BLaER1 (cell line): ENCODE measurements at regions not wholly inside any gene's neighbourhood (a gene's known extent, or its start where the extent isn't known, plus 50 kb on each side); places are given as distances from the start of the nearest gene placed in this dataset.
A peak's percentile ranks its signal among the peaks of the same experiment; 100 is the strongest.

ENCODE experiments used
- H3K27ac ChIP-seq: shearing (Covaris generic); formaldehyde crosslinking; 2 replicates; pipeline ENCODE4 v1.8.1; 2022
- H3K27me3 ChIP-seq: shearing (Covaris generic); formaldehyde crosslinking; 2 replicates; pipeline ENCODE4 v1.8.1; 2022
- H3K36me3 ChIP-seq: shearing (Covaris generic); formaldehyde crosslinking; 2 replicates; pipeline ENCODE4 v1.8.1; 2022
- H3K4me1 ChIP-seq: shearing (Covaris generic); formaldehyde crosslinking; 2 replicates; pipeline ENCODE4 v1.8.1; 2022
- H3K4me2 ChIP-seq: shearing (Covaris generic); formaldehyde crosslinking; 2 replicates; pipeline ENCODE4 v1.8.1; 2022
- H3K4me3 ChIP-seq: shearing (Covaris generic); formaldehyde crosslinking; 2 replicates; pipeline ENCODE4 v1.8.1; 2022
- H3K9ac ChIP-seq: shearing (Covaris generic); formaldehyde crosslinking; 2 replicates; pipeline ENCODE4 v1.8.1; 2022
- H3K9me3 ChIP-seq: shearing (Covaris generic); formaldehyde crosslinking; 2 replicates; pipeline ENCODE4 v1.8.1; 2022
- H4K20me1 ChIP-seq: shearing (Covaris generic); formaldehyde crosslinking; 2 replicates; pipeline ENCODE4 v1.8.1; 2022
- Cebpa-rat ChIP-seq: shearing (Covaris generic); IDR thresholded peaks from 2 replicates; pipeline ENCODE4 v1.8.1; 2022

DNA sequence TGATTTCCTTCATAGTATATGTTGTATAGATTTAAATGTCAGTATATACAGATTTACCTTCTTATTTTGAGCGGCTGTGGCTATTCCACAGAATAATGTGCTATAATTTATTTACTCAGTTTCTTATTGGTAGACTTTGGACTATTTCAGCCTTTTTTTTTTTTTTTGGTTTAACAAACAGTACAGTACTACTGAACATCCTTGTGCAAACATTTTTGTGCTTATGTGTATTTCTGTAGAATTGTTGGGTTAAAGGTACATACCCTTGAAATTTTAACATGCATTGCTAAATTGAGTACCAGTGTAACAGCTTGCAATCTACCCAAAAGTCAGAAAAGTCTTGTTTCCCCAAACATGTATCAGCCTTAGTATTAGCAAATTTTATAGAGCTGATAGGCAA lies 68.8 kb downstream of the HHEX start:
- Histone ChIP-seq H3K4me2 (no peak overlapping the region), H3K9me3 (no peaks in the 10 kb centered on the region), H4K20me1 (no peaks in the 10 kb centered on the region), H3K9ac (no peak overlapping the region), H3K4me1 (peaks cover 45% of the 10 kb centered on the region), H3K27me3 (no peaks in the 10 kb centered on the region), H3K27ac (no peak overlapping the region), H3K36me3 (no peaks in the 10 kb centered on the region), H3K4me3 (no peak overlapping the region)
- TF ChIP-seq Cebpa-rat: no peak

- Histone ChIP-seq H3K4me2 (peak overlapping the region; percentile 6; the same call in 1 of the 2 replicates), H3K9me3 (no peaks in the 10 kb centered on the region), H3K4me3 (no peak overlapping the region), H4K20me1 (no peaks in the 10 kb centered on the region), H3K27me3 (no peaks in the 10 kb centered on the region), H3K27ac (no peak overlapping the region), H3K36me3 (no peaks in the 10 kb centered on the region), H3K4me1 (peaks cover 38% of the 10 kb centered on the region), H3K9ac (no peak overlapping the region)
- no peak for TF ChIP-seq Cebpa-rat
These were observed 70.9 kb downstream of the HHEX start for GRCh38 chr10:92760609-92761008.

- no peak for TF ChIP-seq Cebpa-rat
- Histone ChIP-seq H3K9me3 (no peaks in the 10 kb centered on the region), H3K4me2 (no peak overlapping the region), H3K4me1 (peaks cover 28% of the 10 kb centered on the region), H3K36me3 (no peaks in the 10 kb centered on the region), H3K27me3 (no peaks in the 10 kb centered on the region), H3K9ac (no peak overlapping the region), H3K27ac (no peak overlapping the region), H4K20me1 (no peaks in the 10 kb centered on the region), H3K4me3 (no peak overlapping the region)
These were observed 71.8 kb downstream of the HHEX start for GRCh38 chr10:92761571-92761970.

GRCh38 chr10:92763634-92764155 lies 73.9 kb downstream of the HHEX start:
- H3K27me3 ChIP-seq: no peaks in the 10 kb centered on the region
- no peak overlapping the region for H3K9ac ChIP-seq
- no peaks in the 10 kb centered on the region for H4K20me1 ChIP-seq
- no peak overlapping the region for H3K4me2 ChIP-seq
- H3K4me3 ChIP-seq: no peak overlapping the region
- no peak overlapping the region for H3K27ac ChIP-seq
- peaks cover 20% of the 10 kb centered on the region for H3K9me3 ChIP-seq
- H3K4me1 ChIP-seq: peaks cover 10% of the 10 kb centered on the region; the same call in 1 of the 2 replicates
- TF ChIP-seq Cebpa-rat: no peak
- H3K36me3 ChIP-seq: no peaks in the 10 kb centered on the region

- no peak for TF ChIP-seq Cebpa-rat
- no peak overlapping the region for H3K27ac ChIP-seq
- peaks cover 20% of the 10 kb centered on the region for H3K9me3 ChIP-seq
- no peaks in the 10 kb centered on the region for H3K27me3 ChIP-seq
- H4K20me1 ChIP-seq: no peaks in the 10 kb centered on the region
- no peak overlapping the region for H3K4me3 ChIP-seq
- H3K4me1 ChIP-seq: no peaks in the 10 kb centered on the region
- H3K36me3 ChIP-seq: no peaks in the 10 kb centered on the region
- H3K4me2 ChIP-seq: no peak overlapping the region
- H3K9ac ChIP-seq: no peak overlapping the region
These were observed 76.7 kb downstream of the HHEX start for GRCh38 chr10:92766451-92766850.

DNA sequence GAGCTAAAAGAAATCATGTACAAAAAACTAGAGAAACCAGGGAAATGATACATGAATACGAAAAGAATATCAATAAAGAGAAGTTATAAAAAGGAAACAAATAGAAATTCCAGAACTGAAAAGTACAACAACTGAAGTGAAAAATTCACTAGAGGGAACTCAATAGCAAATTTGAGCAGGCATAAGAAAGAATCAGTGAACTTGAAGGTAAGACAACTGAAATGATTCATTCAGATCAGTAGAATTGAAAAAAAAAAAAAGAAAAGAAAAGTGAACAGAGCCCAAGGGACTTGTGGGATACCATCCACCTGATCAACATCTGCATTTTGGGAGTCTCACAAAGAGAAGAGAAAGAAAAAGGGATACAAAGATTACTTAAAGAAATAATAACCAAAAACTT lies 78.3 kb downstream of the HHEX start:
- Histone ChIP-seq H3K27ac (no peak overlapping the region), H3K36me3 (no peaks in the 10 kb centered on the region), H3K27me3 (no peaks in the 10 kb centered on the region), H3K4me2 (no peak overlapping the region), H3K9me3 (peaks cover 20% of the 10 kb centered on the region), H3K9ac (no peak overlapping the region), H3K4me3 (no peak overlapping the region), H3K4me1 (no peaks in the 10 kb centered on the region), H4K20me1 (no peaks in the 10 kb centered on the region)
- no peak for TF ChIP-seq Cebpa-rat

DNA sequence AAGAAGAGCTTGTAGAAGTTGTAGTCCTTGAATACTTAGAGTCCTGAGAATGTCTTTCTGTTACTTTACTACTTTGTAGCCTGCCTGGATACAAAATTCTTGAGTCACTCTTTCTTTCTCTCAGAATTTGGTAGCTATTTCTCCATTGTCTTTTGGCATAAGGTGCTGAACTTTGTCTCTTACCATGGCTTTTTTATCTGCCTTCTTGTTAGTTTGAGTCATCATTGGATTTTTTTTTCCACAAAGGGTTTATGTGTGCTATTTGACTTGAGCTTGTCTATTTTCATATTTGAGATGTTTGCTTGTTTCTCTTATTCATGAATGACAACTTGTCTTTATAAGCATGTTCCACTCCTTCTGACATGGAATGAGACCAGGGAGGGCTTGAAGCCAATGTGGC lies 74.5 kb upstream of the EXOC6 start:
- H3K4me3 ChIP-seq: no peak overlapping the region
- no peak overlapping the region for H3K9ac ChIP-seq
- H3K36me3 ChIP-seq: no peaks in the 10 kb centered on the region
- H3K27me3 ChIP-seq: no peaks in the 10 kb centered on the region
- no peak overlapping the region for H3K27ac ChIP-seq
- no peaks in the 10 kb centered on the region for H4K20me1 ChIP-seq
- TF ChIP-seq Cebpa-rat: no peak
- H3K9me3 ChIP-seq: no peaks in the 10 kb centered on the region
- no peak overlapping the region for H3K4me2 ChIP-seq
- H3K4me1 ChIP-seq: no peaks in the 10 kb centered on the region

- H3K4me1 ChIP-seq: peaks cover 13% of the 10 kb centered on the region
- no peaks in the 10 kb centered on the region for H4K20me1 ChIP-seq
- H3K9me3 ChIP-seq: no peaks in the 10 kb centered on the region
- H3K27me3 ChIP-seq: no peaks in the 10 kb centered on the region
- H3K4me3 ChIP-seq: no peak overlapping the region
- no peak overlapping the region for H3K9ac ChIP-seq
- H3K36me3 ChIP-seq: no peaks in the 10 kb centered on the region
- TF ChIP-seq Cebpa-rat: no peak
- no peak overlapping the region for H3K4me2 ChIP-seq
- no peak overlapping the region for H3K27ac ChIP-seq
These were observed 70.2 kb upstream of the EXOC6 start for GRCh38 chr10:92778091-92778490.

GRCh38 chr10:92785118-92785517 lies 63.2 kb upstream of the EXOC6 start:
- Histone ChIP-seq H3K36me3 (no peaks in the 10 kb centered on the region), H3K4me2 (no peak overlapping the region), H3K27me3 (no peaks in the 10 kb centered on the region), H3K9me3 (no peaks in the 10 kb centered on the region), H3K4me1 (peaks cover 37% of the 10 kb centered on the region), H4K20me1 (no peaks in the 10 kb centered on the region), H3K27ac (no peak overlapping the region), H3K4me3 (no peak overlapping the region), H3K9ac (no peak overlapping the region)
- no peak for TF ChIP-seq Cebpa-rat

DNA sequence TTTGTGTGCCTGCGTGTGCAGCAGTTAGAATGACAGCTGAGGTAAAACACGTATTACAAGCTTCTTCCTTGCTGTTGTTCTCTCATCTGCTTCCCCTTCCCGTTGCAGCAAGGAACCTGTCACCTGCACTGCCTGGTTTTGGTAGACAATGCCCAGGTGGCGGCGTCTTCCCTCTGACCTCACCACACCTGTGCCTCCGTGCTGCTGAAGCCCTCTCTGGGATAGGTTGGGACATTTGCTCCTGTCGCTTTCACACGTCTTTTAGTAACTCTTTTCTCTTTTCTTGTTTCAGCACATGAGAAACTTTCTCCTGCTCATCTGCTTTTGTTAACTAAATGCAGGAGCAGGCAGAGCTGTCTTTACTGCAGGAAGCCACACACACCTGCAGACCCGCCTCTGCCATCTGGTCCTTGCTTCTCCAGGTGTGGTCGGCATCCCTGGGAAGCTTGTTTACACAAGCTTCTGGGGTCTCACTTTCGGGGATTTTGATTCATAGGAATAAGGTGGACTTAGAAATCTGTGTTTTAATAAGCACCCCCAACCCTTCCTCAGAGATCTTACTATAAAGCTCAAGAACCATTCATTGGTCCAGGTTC lies 60.7 kb upstream of the EXOC6 start:
- H3K4me3 ChIP-seq: no peak overlapping the region
- H3K9ac ChIP-seq: no peak overlapping the region
- no peak overlapping the region for H3K27ac ChIP-seq
- H3K4me2 ChIP-seq: no peak overlapping the region; the same call in 1 of the 2 replicates
- TF ChIP-seq Cebpa-rat: no peak
- peaks cover 25% of the 10 kb centered on the region for H3K4me1 ChIP-seq
- no peaks in the 10 kb centered on the region for H3K36me3 ChIP-seq
- no peaks in the 10 kb centered on the region for H3K9me3 ChIP-seq
- H3K27me3 ChIP-seq: no peaks in the 10 kb centered on the region
- no peaks in the 10 kb centered on the region for H4K20me1 ChIP-seq

DNA sequence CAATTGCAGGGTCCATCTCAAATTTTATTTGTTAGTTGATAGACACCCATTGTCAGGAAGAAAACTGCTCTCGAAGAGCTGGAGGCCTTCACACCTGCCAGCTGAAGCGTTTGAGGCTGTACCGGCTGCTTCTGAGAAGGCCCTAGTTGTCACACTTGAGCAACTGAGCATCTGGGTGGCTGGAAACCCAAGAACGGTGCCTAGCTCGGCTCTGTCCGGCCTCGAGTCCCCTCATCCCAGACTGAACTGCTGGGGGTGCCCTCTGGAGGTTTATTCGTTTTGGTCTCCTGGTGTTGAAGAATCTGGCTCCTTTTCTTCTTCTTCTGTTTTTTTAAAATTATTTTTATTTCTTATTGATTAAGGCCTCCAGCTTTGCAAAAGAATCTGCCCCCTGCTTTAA lies 59.3 kb upstream of the EXOC6 start:
- no peak overlapping the region; the same call in 1 of the 2 replicates for H3K27ac ChIP-seq
- no peak overlapping the region for H3K4me3 ChIP-seq
- peaks cover 25% of the 10 kb centered on the region for H3K4me1 ChIP-seq
- H3K9ac ChIP-seq: no peak overlapping the region
- no peak for TF ChIP-seq Cebpa-rat
- H4K20me1 ChIP-seq: no peaks in the 10 kb centered on the region
- H3K36me3 ChIP-seq: no peaks in the 10 kb centered on the region
- H3K9me3 ChIP-seq: peaks cover 2% of the 10 kb centered on the region; the same call in 1 of the 2 replicates
- H3K27me3 ChIP-seq: no peaks in the 10 kb centered on the region
- H3K4me2 ChIP-seq: peak overlapping the region; percentile 42
